ENCODE measurements at regions not wholly inside any gene's neighbourhood (a gene's known extent, or its start where the extent isn't known, plus 50 kb on each side); places are given as distances from the start of the nearest gene placed in this dataset.
"Not testable (repeated sequence)": the region's sequence is repeated elsewhere in the genome, so short reads cannot be mapped to it uniquely, and the experiment has no call there.

GRCh38 chr3:83251490-83251889 is 1490.0 kb upstream of the GBE1 start:
- no peak for DNase-seq

- no peak for DNase-seq
Measured at GRCh38 chr3:83250613-83251012, 1489.2 kb upstream of the GBE1 start.

DNA sequence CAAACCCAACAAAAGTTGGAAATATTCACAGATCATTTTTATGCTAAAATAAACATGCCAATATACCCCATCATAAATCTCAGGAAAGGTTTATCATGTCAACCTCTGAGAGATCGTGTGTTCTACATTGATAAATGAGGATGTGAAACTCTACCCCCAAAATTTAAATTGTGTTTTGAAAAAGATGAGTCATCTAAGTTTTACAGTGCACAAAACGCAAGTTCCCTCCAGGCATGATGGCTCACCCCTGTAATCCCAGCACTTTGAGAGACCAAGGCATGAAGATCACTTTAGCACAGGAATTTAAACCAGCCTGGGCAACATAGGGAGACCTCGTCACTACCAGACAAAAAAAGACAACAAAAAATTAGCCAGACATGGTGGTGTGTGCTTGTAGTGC is 1487.0 kb upstream of the GBE1 start:
- DNase-seq = no peak

- DNase-seq = no peak
Measured at GRCh38 chr3:83235180-83235814, 1473.9 kb upstream of the GBE1 start.

DNA sequence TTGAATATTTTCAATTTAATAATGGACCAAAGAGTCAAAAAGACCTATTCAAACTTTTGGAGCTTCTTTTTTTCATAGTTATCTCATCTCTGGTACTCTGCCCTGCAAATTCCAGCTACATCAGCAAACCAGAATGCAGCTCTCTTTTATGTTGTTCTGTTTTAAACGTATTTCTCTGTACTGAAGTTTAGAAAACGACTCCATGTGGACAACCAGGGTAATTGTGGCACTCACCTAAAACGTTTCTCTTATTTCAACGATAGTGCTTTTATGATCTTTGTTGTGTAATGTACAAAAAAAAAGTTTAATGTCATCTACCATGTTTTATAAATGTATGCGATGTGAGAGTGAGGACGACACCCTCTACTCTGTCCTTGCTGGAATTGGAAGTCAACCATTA is 1472.3 kb upstream of the GBE1 start:
- DNase-seq = no peak

- no peak for DNase-seq
Measured at GRCh38 chr3:83230841-83231240, 1469.4 kb upstream of the GBE1 start.

- no peak for DNase-seq
Measured at GRCh38 chr3:83230376-83230775, 1468.9 kb upstream of the GBE1 start.

- no peak for DNase-seq
Measured at GRCh38 chr3:83226751-83227150, 1465.3 kb upstream of the GBE1 start.

DNA sequence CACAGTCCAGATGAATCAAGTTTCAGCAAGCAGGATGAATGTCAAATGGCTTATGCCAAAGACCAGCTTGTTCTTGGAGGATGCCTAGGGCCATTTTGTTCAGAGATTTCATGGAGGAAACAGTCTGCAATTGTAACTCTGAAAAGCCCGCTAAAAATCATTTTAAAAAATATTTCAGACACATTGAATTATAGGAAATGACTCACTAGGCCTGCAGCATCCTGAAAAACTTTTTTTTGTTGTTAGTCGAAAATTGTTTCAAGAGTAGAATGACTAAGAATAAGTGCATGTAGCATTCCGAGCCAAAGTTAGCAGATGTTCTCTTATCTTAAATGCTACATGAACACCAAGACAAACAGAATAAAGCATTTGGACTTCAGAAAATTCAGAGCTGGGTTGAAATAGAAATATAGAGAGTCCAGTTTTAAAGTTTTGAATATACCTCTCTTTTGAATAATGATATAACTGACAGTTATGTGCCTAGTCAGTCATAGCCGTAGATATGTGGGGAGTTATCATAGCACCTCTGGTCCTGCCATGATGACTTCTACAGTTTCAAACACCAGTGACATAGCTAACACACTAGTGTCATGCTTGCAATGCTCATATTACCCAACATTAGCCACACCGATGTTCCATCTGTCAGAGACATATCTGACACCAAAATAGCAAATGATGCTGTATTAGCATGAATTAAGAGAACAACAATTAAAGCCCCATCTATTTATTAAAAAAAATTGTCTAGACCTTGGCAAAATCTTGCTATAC is 1462.8 kb upstream of the GBE1 start:
- no peak for DNase-seq

DNA sequence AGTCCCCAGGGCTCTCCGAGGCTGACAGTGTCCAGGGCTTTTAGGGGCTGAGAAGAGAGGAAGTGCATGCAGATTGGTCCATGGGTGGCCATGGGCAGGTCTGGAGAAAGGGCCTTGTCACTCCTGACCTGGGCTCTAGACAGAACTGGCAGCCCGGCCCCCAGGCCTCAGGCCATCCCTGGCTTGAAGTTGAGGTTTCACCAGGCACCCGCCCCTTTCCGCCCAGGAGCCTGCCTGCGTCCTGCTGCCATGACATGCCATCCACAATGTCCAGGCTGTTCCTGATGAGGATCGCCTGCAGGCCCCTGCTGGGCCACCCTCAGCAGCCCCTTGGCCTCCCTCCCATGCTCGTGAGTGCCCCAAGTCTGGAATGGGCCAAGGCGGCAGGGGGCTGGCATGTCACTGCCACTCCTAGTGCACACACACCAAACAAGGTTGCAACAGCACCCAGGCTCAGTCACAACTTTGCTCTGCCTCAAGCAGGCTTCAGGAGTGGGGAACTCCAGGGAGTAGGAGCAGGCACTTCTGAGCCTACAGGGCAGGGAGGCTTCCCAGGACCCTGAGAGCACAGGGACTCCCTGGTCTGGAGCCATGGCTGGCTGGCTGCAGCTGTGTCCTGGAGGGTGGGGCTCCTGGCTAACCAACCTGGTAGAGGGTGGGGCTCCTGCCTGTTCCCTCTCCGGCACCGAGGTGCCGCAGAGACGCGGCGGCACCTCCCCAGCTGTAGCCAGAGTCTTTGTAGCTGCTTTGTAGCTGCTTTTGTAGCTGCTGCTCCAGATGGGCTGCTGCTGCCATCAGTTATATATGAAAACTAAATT is 1457.1 kb upstream of the GBE1 start:
- no peak for DNase-seq

DNA sequence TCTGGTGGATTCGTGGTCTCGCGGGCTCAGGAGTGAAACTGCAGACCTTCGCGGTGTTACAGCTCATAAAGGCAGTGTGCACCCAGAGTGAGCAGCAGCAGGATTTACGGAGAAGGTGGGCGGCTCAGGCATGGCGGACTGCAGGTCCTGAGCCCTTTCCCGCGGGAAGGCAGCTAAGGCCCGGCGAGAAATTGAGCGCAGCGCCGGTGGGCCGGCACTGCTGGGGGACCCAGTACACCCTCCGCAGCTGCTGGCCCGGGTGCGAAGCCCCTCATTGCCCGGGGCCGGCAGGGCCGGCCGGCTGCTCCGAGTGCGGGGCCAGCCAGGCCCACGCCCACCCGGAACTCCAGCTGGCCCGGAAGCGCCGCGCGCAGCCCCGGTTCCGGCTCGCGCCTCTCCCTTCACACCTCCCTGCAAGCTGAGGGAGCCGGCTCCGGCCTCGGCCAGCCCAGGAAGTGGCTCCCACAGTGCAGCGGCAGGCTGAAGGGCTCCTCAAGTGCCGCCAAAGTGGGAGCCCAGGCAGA is 1456.2 kb upstream of the GBE1 start:
- not testable (repeated sequence) for DNase-seq

DNA sequence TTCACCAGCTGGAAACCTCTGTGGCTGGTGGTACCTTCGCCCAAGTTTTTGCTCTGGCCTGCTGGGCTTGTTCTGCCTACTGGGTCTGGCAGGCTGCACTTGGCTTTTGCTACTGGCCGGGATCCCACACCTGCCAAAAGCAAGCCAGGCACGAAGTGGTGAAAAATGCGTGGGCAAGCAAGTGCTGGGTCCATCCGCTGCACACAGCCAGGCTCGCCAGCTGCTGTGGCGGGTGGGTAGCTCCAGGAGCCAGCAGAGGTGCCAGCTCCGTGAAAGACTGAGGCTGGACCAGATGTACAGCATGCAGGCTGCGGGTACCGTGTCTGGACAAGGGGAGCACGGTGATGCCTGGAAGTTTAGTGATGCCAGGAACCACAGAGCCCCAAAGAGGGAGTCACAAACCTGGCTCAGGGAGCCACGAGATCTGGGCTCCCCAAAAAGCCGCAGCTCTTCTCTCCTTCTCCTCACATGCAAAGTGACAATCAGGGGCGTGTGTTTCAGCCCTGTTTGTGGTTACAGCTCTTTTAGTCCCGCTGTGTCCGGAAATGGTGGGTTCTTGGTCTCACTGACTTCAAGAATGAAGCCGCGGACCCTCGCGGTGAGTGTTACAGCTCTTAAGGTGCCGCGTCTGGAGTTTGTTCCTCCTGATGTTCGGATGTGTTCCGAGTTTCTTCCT is 1455.6 kb upstream of the GBE1 start:
- no peak for DNase-seq

GRCh38 chr3:83195243-83195642 is 1433.8 kb upstream of the GBE1 start:
- no peak for DNase-seq

- DNase-seq = no peak
Measured at GRCh38 chr3:83193526-83193925, 1432.1 kb upstream of the GBE1 start.

DNA sequence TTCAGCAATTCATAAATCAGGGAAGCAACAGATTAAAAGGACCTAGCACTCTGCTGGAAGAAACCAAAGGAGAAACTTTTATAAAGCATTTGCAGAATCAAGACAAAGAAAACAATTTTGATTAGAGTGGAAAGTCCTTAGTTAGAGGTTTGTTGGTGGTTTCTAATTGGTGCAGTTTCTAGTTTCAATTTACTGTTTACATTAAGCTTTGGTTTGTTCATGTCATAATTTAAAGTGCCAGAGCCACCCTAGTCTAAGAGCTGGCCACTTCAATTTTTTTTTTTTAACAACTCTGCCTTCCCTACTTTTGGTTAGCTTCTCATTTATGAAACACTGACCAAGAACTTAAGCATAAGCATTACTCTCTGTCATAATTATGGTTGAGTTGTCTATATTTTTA is 1428.2 kb upstream of the GBE1 start:
- no peak for DNase-seq

DNA sequence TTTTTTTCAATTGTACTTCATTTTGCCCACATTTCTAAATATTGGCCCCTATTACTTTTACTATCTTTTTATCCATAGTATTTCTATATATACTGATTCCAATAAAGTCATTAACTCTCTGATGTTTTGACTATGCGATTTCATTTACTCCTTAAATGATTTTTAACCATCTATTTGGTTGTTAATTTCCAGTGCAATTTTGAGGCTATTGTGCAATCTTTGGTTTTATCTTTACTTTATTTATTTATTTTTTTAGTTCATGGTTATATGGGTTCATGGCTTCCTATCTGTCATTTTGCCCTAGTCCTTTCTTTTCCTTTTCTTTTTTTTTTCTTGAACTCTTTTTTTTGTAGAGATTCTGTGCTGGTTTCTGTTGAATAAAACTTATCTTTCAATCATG is 1408.0 kb upstream of the GBE1 start:
- DNase-seq = no peak

DNA sequence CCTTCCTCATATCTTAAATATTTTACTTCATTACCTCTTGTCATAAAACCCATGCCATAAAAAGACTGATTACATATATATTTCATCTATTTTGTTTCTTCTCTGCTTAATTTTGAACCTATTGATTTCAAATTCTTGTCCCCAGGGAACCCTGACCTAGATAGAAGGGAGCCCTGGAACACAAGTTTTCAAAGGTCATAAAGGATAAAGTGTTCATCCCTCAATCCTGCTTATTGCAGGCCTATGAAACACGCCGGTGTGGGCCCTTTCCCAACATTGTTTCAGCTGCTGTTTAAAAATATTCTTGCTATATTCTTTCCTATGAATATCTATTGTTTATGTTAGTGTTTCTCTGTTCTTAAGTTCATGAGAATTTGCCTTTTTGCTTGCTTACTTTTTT is 1389.5 kb upstream of the GBE1 start:
- no peak for DNase-seq

DNA sequence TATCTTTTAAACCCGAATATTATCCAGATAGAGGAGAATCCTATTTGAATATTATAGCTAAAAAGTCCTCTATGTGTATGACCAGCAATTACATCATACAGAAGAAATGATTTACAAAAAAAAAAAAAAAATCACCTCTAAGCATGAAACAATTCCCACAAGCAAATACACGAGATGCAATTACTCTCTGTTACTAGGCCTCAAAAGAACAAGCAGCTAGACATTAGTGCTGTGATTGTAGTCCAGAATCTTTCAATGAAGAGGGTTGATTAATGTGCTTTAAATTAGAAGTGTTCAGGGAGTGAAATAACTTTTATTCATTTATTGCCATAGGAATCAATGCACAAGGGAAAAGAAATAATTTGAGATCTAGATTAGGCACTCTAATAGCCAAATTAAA is 1379.5 kb upstream of the GBE1 start:
- DNase-seq = no peak

DNA sequence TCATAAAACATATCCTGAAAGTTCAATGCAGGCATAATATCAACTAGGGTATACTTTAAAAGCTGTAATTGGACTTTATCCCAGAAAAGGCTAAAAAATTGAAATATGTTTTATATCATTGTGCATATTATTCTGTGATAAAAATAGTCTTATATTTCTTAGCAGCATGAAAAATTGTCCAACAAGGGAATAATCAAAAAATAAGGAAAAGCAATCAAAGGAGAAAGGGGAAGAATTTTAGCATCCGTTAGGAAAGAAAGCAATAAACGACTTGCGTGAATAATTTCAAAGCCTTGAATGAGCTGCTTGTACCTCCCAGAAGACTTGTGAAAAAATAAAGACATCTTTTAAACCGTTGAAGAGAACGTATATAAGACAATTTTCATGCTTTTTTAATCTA is 1369.8 kb upstream of the GBE1 start:
- DNase-seq = no peak

DNA sequence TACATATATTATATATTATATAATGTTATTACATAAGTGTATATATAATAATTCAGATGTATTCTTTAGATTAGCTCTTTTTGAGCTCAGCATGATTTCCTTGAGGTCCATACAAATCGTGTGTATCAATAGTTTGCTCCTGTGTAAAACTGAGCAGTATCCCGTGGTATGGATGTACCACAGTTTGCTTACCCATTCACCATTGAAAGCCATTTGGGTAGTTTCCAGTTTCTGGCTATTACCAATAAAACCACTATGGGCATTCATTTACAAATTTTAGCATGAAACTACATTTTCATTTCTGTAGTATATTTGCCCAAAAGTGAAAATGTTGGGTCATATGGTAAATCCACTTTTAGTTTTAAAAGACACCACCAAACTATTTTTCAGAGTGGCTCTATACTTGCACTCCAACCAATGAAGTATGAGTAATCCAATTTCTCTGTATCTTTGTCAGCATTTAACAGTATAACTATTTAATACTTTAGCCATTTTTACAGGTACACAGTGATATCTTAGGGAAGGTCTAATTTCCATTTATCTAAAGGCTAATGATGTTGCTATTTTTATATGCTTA is 1361.4 kb upstream of the GBE1 start:
- DNase-seq = no peak

- DNase-seq = no peak
Measured at GRCh38 chr3:83093222-83093572, 1331.8 kb upstream of the GBE1 start.

- no peak for DNase-seq
Measured at GRCh38 chr3:83092521-83093221, 1331.2 kb upstream of the GBE1 start.

All from activated CD4-positive, CD25-positive, alpha-beta regulatory T cell (primary cell).